Fibroblast of the conjunctiva (primary cell): ENCODE measurements at regions not wholly inside any gene's neighbourhood (a gene's known extent, or its start where the extent isn't known, plus 50 kb on each side); places are given as distances from the start of the nearest gene placed in this dataset.

Experiments
- DNase-seq: peaks from one replicate; pipeline ENCODE4 v3.0.0-alpha.2; 2010; ENCODE audit warnings: low read depth

- DNase-seq, result no peak
Measured at GRCh38 chr21:17979763-17980162, 160.6 kb upstream of the C21orf91 start.

GRCh38 chr21:17978895-17979294 is 159.7 kb upstream of the C21orf91 start:
- no peak for DNase-seq

- DNase-seq, result no peak
Measured at GRCh38 chr21:17976691-17977090, 157.5 kb upstream of the C21orf91 start.

GRCh38 chr21:17976139-17976538 is 157.0 kb upstream of the C21orf91 start:
- DNase-seq, result no peak

GRCh38 chr21:17967319-17967718 is 148.2 kb upstream of the C21orf91 start:
- no peak for DNase-seq

GRCh38 chr21:17964716-17965115 is 145.6 kb upstream of the C21orf91 start:
- DNase-seq, result no peak

- no peak for DNase-seq
Measured at GRCh38 chr21:17964199-17964598, 145.0 kb upstream of the C21orf91 start.

- no peak for DNase-seq
Measured at GRCh38 chr21:17950591-17950990, 131.4 kb upstream of the C21orf91 start.

GRCh38 chr21:17949421-17949820 is 130.3 kb upstream of the C21orf91 start:
- DNase-seq, result no peak

- DNase-seq, result no peak
Measured at GRCh38 chr21:17947531-17947930, 128.4 kb upstream of the C21orf91 start.

- no peak for DNase-seq
Measured at GRCh38 chr21:17931080-17931479, 111.9 kb upstream of the C21orf91 start.

GRCh38 chr21:17930093-17930492 is 110.9 kb upstream of the C21orf91 start:
- no peak for DNase-seq

GRCh38 chr21:17929510-17929909 is 110.4 kb upstream of the C21orf91 start:
- DNase-seq, result no peak

- DNase-seq, result no peak
Measured at GRCh38 chr21:17925899-17926298, 106.7 kb upstream of the C21orf91 start.

GRCh38 chr21:17925000-17925610 is 105.9 kb upstream of the C21orf91 start:
- peak; percentile 44 for DNase-seq

- peak; percentile 74 for DNase-seq
Measured at GRCh38 chr21:17921579-17922530, 102.7 kb upstream of the C21orf91 start.

GRCh38 chr21:17915976-17916375 is 96.8 kb upstream of the C21orf91 start:
- DNase-seq, result no peak

GRCh38 chr21:17911628-17912027 is 92.5 kb upstream of the C21orf91 start:
- DNase-seq, result peak; percentile 22

GRCh38 chr21:17903929-17904639 is 84.9 kb upstream of the C21orf91 start:
- DNase-seq, result no peak

- DNase-seq, result no peak
Measured at GRCh38 chr21:17903029-17903806, 84.1 kb upstream of the C21orf91 start.

- no peak for DNase-seq
Measured at GRCh38 chr21:17901458-17902079, 82.4 kb upstream of the C21orf91 start.
